Gastrocnemius medialis (tissue), 4 donors: ENCODE measurements at regions not wholly inside any gene's neighbourhood (a gene's known extent, or its start where the extent isn't known, plus 50 kb on each side); places are given as distances from the start of the nearest gene placed in this dataset.

Experiments used
- POLR2A ChIP-seq, 2 donors: fragments of 450-650 bp; IDR thresholded peaks; one replicate each; pipeline ENCODE4 v1.6.1; 2017; ENCODE audit warnings: antibody characterized with exemption in 2 of 2, mild to moderate bottlenecking in 2 of 2, moderate library complexity in 2 of 2
- TF ChIP-seq, protein P1 (sequence below), 5 experiments: fragments of 450-650 bp in 3 of 5; fragments of 200-600 bp in 2 of 5; sonication (generic) in 2 of 5; IDR thresholded peaks in 4 of 5; conservative IDR thresholded peaks in 1 of 5; 1 replicate in 4 of 5; 2 replicates in 1 of 5; pipeline ENCODE4 v1.5.1; 2016 to 2019; ENCODE audit warnings: antibody characterized with exemption in 5 of 5, mild to moderate bottlenecking in 3 of 5, moderate library complexity in 3 of 5

DNA sequence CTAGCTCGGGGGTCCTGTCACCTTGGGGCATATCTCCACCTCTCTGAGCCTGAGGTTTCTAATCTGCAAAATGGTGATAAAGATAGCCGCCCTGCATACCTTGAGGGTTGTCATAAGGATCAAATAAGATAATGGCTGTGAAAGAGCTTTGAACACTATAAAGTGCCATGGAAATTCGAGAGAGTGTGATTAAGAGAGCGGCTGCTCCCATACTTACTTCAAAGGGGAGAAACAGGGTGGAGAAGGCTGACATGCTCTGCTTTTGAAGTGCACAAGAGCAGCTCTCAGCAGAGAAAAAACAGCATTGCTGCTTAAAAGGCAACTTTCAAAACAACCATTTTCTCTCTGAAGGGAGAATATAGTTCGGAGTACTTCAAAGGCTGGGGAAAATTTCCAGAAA, 529.2 kb downstream of the EPHB1 start:
- TF ChIP-seq, protein P1, sequence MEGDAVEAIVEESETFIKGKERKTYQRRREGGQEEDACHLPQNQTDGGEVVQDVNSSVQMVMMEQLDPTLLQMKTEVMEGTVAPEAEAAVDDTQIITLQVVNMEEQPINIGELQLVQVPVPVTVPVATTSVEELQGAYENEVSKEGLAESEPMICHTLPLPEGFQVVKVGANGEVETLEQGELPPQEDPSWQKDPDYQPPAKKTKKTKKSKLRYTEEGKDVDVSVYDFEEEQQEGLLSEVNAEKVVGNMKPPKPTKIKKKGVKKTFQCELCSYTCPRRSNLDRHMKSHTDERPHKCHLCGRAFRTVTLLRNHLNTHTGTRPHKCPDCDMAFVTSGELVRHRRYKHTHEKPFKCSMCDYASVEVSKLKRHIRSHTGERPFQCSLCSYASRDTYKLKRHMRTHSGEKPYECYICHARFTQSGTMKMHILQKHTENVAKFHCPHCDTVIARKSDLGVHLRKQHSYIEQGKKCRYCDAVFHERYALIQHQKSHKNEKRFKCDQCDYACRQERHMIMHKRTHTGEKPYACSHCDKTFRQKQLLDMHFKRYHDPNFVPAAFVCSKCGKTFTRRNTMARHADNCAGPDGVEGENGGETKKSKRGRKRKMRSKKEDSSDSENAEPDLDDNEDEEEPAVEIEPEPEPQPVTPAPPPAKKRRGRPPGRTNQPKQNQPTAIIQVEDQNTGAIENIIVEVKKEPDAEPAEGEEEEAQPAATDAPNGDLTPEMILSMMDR (IDR thresholded peaks at IDR 0.05 in 4 of 5, conservative IDR thresholded peaks at IDR 0.05 in 1 of 5): no peak
- TF ChIP-seq POLR2A (IDR thresholded peaks at IDR 0.05): no peak
